ENCODE measurements at regions not wholly inside any gene's neighbourhood (a gene's known extent, or its start where the extent isn't known, plus 50 kb on each side); places are given as distances from the start of the nearest gene placed in this dataset.

GRCh38 chr12:5123921-5124320 lies 80.2 kb downstream of the KCNA5 start:
- no peak for TF ChIP-seq POLR2A (IDR thresholded peaks at IDR 0.05)
- TF ChIP-seq, protein P1, sequence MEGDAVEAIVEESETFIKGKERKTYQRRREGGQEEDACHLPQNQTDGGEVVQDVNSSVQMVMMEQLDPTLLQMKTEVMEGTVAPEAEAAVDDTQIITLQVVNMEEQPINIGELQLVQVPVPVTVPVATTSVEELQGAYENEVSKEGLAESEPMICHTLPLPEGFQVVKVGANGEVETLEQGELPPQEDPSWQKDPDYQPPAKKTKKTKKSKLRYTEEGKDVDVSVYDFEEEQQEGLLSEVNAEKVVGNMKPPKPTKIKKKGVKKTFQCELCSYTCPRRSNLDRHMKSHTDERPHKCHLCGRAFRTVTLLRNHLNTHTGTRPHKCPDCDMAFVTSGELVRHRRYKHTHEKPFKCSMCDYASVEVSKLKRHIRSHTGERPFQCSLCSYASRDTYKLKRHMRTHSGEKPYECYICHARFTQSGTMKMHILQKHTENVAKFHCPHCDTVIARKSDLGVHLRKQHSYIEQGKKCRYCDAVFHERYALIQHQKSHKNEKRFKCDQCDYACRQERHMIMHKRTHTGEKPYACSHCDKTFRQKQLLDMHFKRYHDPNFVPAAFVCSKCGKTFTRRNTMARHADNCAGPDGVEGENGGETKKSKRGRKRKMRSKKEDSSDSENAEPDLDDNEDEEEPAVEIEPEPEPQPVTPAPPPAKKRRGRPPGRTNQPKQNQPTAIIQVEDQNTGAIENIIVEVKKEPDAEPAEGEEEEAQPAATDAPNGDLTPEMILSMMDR (IDR thresholded peaks at IDR 0.05) = no peak

All from adrenal gland (tissue), 5 donors.